ENCODE measurements at regions not wholly inside any gene's neighbourhood (a gene's known extent, or its start where the extent isn't known, plus 50 kb on each side); places are given as distances from the start of the nearest gene placed in this dataset.

DNA sequence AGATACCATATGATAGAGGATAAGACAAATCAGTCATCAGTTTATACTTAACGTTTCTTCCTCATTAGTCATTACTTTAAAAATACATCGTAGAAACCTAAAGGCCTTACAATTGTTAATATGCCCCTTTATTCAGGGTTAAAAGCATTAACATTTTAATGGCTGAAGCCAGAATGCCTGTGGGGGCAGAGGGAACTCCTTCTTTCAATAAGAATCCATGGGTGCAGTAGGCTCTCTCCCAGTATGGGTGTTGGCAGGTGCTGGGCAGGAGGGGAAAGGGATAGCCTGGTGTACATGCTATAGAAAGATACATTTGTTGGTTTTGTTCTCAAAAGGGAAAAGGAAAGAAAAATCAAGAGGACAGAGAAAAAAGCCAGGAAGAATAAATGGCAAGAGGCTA, 1035.7 kb upstream of the POU3F3 start:
- Mint-ChIP-seq H3K4me1 (peaks cover 21 to 33% of the 10 kb centered on the region in 2 experiments), H3K27ac (peak overlapping the region in 1 of 3 experiments; percentile 89; a peak in 3 of 7 replicates), H3K36me3 (ENCODE audit: insufficient read depth in 1 of 3, low read depth in 3 of 3) (no peaks in the 10 kb centered on the region; a peak in 1 of 7 replicates), H3K27me3 (ENCODE audit: low read depth) (no peaks in the 10 kb centered on the region), H3K9me3 (no peaks in the 10 kb centered on the region), H3K4me3 (peak overlapping the region in 1 of 2 experiments; percentile 30; a peak in 3 of 5 replicates)
- H3K79me1 ChIP-seq (ENCODE audit: insufficient read depth, low read depth, low read length, poor library complexity, severe bottlenecking): no peaks in the 10 kb centered on the region
- H3T11ph ChIP-seq (ENCODE audit: low read length): no peak overlapping the region
- no peak overlapping the region for H3K27ac ChIP-seq (ENCODE audit: insufficient read length, low read depth, low read length)
- H4K8ac ChIP-seq (replicated peaks; ENCODE audit: insufficient read length, low read depth, low read length): no peak overlapping the region
- H2BK5ac ChIP-seq (ENCODE audit: insufficient read length, low read length): no peak overlapping the region
- no peak overlapping the region for H2BK20ac ChIP-seq (ENCODE audit: low read depth, low read length, poor library complexity, severe bottlenecking)
- H2BK15ac ChIP-seq (ENCODE audit: low read depth, low read length): no peak overlapping the region
- no peak overlapping the region for H3K4ac ChIP-seq (ENCODE audit: low read depth, low read length)
- no peaks in the 10 kb centered on the region for H3K27me3 ChIP-seq (ENCODE audit: insufficient read depth, low read length)
- no peak overlapping the region for H3K18ac ChIP-seq (ENCODE audit: insufficient read length, low read depth, low read length)
- no peak overlapping the region for H2BK120ac ChIP-seq (ENCODE audit: low read depth, low read length, poor library complexity, severe bottlenecking)
- no peaks in the 10 kb centered on the region for H3K9me3 ChIP-seq (ENCODE audit: control insufficient read depth, low read depth, low read length)
- H3K4me2 ChIP-seq (ENCODE audit: insufficient read depth, insufficient read length, low read length): peak overlapping the region; percentile 18
- H3K23me2 ChIP-seq (ENCODE audit: insufficient read length, low read depth, low read length, poor library complexity, severe bottlenecking): no peaks in the 10 kb centered on the region
- DNase-seq: no peak
- no peak overlapping the region for H4K5ac ChIP-seq (ENCODE audit: insufficient read length, low read depth, low read length)
- H3K4me1 ChIP-seq (ENCODE audit: insufficient read depth, low read length): no peaks in the 10 kb centered on the region
- no peaks in the 10 kb centered on the region for H3K79me2 ChIP-seq (ENCODE audit: insufficient read depth, low read length)
- H4K91ac ChIP-seq (ENCODE audit: insufficient read length, low read depth, low read length): no peak overlapping the region
- TF ChIP-seq, protein P1, sequence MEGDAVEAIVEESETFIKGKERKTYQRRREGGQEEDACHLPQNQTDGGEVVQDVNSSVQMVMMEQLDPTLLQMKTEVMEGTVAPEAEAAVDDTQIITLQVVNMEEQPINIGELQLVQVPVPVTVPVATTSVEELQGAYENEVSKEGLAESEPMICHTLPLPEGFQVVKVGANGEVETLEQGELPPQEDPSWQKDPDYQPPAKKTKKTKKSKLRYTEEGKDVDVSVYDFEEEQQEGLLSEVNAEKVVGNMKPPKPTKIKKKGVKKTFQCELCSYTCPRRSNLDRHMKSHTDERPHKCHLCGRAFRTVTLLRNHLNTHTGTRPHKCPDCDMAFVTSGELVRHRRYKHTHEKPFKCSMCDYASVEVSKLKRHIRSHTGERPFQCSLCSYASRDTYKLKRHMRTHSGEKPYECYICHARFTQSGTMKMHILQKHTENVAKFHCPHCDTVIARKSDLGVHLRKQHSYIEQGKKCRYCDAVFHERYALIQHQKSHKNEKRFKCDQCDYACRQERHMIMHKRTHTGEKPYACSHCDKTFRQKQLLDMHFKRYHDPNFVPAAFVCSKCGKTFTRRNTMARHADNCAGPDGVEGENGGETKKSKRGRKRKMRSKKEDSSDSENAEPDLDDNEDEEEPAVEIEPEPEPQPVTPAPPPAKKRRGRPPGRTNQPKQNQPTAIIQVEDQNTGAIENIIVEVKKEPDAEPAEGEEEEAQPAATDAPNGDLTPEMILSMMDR (conservative IDR thresholded peaks at IDR 0.05): no peak
- no peaks in the 10 kb centered on the region for H4K20me1 ChIP-seq (ENCODE audit: control insufficient read depth, insufficient read depth, insufficient read length)
- WGBS (ENCODE audit: extremely low coverage, insufficient read length, low lambda C conversion rate): no CpG with 5 or more reads among the region's 2 CpGs
- no peak overlapping the region for H3K9ac ChIP-seq (ENCODE audit: extremely low read depth, insufficient read length, low read length)
- H3K14ac ChIP-seq (ENCODE audit: insufficient read depth, low read length): no peak overlapping the region
- no peak overlapping the region for H3K23ac ChIP-seq (ENCODE audit: insufficient read length, low read depth, low read length)
- H2BK12ac ChIP-seq (ENCODE audit: insufficient read length, low read depth, low read length): no peak overlapping the region
- no peak overlapping the region for H2AFZ ChIP-seq (ENCODE audit: low read length)
- no peak overlapping the region for H3K56ac ChIP-seq (ENCODE audit: insufficient read length, low read depth, low read length)
- no peak overlapping the region for H2AK5ac ChIP-seq (ENCODE audit: insufficient read length, low read length)

Measured in H9 (cell line).